GM19023 (cell line): ENCODE measurements at regions not wholly inside any gene's neighbourhood (a gene's known extent, or its start where the extent isn't known, plus 50 kb on each side); places are given as distances from the start of the nearest gene placed in this dataset.
"Not testable (repeated sequence)": the region's sequence is repeated elsewhere in the genome, so short reads cannot be mapped to it uniquely, and the experiment has no call there.

ENCODE experiments used
- ATAC-seq: cut with Tn5 transposase; IDR thresholded peaks from one replicate; pipeline ENCODE4 v1.9.1; 2021; ENCODE audit warnings: mild to moderate bottlenecking, moderate library complexity; ENCODE audit not compliant: unreplicated experiment

- ATAC-seq: not testable (repeated sequence)
These were observed 118.4 kb upstream of the PTPN20 start for GRCh38 chr10:46792657-46793357.

GRCh38 chr10:46796351-46796750, 114.9 kb upstream of the PTPN20 start:
- ATAC-seq: not testable (repeated sequence)

- not testable (repeated sequence) for ATAC-seq
These were observed 109.2 kb upstream of the PTPN20 start for GRCh38 chr10:46802010-46802409.

GRCh38 chr10:46803082-46803481, 108.1 kb upstream of the PTPN20 start:
- ATAC-seq: not testable (repeated sequence)

GRCh38 chr10:46810222-46810621, 101.0 kb upstream of the PTPN20 start:
- ATAC-seq: not testable (repeated sequence)

GRCh38 chr10:46816126-46816525, 95.1 kb upstream of the PTPN20 start:
- not testable (repeated sequence) for ATAC-seq

- not testable (repeated sequence) for ATAC-seq
These were observed 70.7 kb upstream of the PTPN20 start for GRCh38 chr10:46840393-46841050.

GRCh38 chr10:46841051-46841593, 70.1 kb upstream of the PTPN20 start:
- ATAC-seq: not testable (repeated sequence)

GRCh38 chr10:46845194-46845593, 66.0 kb upstream of the PTPN20 start:
- ATAC-seq: not testable (repeated sequence)

- ATAC-seq: not testable (repeated sequence)
These were observed 65.6 kb upstream of the PTPN20 start for GRCh38 chr10:46845640-46846039.

GRCh38 chr10:46860753-46861152, 50.5 kb upstream of the PTPN20 start:
- ATAC-seq: not testable (repeated sequence)
